ENCODE measurements at regions not wholly inside any gene's neighbourhood (a gene's known extent, or its start where the extent isn't known, plus 50 kb on each side); places are given as distances from the start of the nearest gene placed in this dataset.

DNA sequence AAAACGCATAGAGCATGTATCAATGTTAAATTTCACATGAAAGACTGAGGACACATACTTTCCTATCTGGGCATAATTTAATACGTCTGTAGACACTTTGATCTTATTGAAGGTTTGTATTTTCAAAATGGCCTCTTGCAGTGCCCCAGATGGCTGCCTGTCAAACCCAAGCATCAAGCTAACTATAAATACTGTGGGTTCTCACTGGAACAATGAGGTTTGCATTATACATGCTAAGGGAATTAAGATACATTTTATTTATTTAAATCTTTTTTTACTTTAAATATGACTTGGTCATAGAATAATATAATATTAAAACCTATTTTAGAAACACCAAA, 702.9 kb upstream of the GRAMD2B start:
- DNase-seq = no peak
- no peaks in the 10 kb centered on the region for H3K36me3 ChIP-seq
- no peaks in the 10 kb centered on the region for H3K27me3 ChIP-seq
- TF ChIP-seq, protein P1, sequence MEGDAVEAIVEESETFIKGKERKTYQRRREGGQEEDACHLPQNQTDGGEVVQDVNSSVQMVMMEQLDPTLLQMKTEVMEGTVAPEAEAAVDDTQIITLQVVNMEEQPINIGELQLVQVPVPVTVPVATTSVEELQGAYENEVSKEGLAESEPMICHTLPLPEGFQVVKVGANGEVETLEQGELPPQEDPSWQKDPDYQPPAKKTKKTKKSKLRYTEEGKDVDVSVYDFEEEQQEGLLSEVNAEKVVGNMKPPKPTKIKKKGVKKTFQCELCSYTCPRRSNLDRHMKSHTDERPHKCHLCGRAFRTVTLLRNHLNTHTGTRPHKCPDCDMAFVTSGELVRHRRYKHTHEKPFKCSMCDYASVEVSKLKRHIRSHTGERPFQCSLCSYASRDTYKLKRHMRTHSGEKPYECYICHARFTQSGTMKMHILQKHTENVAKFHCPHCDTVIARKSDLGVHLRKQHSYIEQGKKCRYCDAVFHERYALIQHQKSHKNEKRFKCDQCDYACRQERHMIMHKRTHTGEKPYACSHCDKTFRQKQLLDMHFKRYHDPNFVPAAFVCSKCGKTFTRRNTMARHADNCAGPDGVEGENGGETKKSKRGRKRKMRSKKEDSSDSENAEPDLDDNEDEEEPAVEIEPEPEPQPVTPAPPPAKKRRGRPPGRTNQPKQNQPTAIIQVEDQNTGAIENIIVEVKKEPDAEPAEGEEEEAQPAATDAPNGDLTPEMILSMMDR (IDR thresholded peaks at IDR 0.05; ENCODE audit: low read depth, low read length) = no peak
- no peaks in the 10 kb centered on the region for H3K4me1 ChIP-seq
- no peaks in the 10 kb centered on the region for H3K9me3 ChIP-seq
- H3K4me3 ChIP-seq (ENCODE audit: low read depth, low read length) = no peak overlapping the region

DNA sequence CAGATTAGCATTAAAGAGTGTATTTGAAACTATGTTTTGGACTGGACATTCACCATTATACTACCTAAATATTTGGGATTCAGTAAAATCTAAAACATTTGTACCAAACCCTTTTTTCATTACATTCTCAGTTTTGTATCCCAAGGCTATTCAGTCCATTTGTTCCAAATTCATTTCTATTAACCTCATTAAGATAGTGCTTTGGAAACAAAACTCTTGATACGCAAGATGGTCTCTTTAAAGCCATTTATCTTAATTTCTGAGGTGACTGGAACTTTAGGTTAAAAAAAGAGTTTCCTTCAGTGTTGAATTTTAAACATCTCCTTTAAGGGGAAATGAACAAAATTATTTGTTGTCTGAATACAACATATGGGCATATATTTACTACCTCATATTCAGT, 702.5 kb upstream of the GRAMD2B start:
- Histone ChIP-seq H3K4me3 (ENCODE audit: low read depth, low read length) (no peak overlapping the region), H3K27me3 (no peaks in the 10 kb centered on the region), H3K9me3 (no peaks in the 10 kb centered on the region), H3K4me1 (no peaks in the 10 kb centered on the region; the same call in 1 of the 2 replicates), H3K36me3 (no peaks in the 10 kb centered on the region)
- DNase-seq = no peak
- TF ChIP-seq, protein P1 (IDR thresholded peaks at IDR 0.05; ENCODE audit: low read depth, low read length) = no peak

DNA sequence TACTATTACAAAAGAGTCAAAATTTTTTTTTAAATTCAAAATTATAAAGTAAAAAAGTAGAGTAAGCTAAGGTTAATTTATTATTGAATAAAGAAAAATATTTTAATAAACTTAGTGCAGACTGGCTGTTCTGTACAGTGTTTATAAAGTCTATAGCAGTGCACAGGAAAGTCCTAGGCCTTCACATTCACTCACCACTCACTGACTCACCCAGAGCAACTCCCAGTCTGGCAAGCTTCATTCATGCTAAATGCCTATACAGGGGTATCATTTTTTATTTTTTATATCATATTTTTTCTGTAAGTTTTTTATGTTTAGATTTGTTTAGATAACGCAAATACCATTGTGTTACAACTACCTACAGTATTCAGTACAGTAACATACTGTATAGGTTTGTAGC, 700.7 kb upstream of the GRAMD2B start:
- Histone ChIP-seq H3K4me3 (ENCODE audit: low read depth, low read length) (no peak overlapping the region), H3K9me3 (no peaks in the 10 kb centered on the region), H3K4me1 (no peaks in the 10 kb centered on the region; the same call in 1 of the 2 replicates), H3K27me3 (no peaks in the 10 kb centered on the region), H3K36me3 (no peaks in the 10 kb centered on the region)
- no peak for DNase-seq
- TF ChIP-seq, protein P1 (IDR thresholded peaks at IDR 0.05; ENCODE audit: low read depth, low read length) = no peak

DNA sequence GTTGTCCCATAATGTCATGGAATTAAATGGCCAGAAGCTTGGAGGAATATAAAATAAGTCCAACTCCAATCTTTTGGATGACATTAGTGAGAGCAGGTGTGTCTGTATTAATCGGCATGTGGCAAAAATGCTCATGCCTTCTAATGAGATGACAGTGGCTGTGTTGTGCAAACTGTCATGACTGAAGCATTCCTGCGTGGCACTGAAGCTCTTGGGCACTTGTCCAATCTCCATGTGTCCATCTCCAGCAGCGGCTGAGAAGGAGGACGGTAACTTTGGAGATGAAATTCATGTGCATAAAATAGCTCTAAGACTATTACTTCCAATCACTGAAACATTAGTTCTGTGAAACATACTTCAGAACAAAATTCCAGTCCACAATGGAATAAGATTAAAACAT, 697.5 kb upstream of the GRAMD2B start:
- Histone ChIP-seq H3K4me3 (ENCODE audit: low read depth, low read length) (no peak overlapping the region), H3K27me3 (no peaks in the 10 kb centered on the region), H3K4me1 (no peaks in the 10 kb centered on the region; the same call in 1 of the 2 replicates), H3K9me3 (no peaks in the 10 kb centered on the region), H3K36me3 (no peaks in the 10 kb centered on the region)
- TF ChIP-seq, protein P1 (IDR thresholded peaks at IDR 0.05; ENCODE audit: low read depth, low read length) = no peak
- no peak for DNase-seq

DNA sequence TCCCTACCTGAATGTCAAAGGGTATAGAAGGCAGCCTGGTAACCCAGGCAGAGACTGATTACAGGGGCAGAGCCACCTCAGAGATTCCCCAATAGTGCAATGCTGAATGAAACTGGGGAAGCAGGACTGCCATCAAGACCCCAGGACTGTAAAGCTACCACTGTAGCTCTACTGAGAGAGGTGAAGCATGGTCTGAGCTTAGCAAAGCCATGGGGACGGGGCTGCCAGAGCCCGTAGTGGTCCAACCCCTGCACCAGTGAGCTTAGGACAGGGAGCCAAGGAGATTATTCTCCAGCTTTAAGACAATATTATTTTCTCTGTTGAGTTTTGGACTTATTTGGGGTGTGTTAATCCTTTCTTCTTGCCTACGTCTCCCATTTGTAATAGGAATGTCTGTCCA, 679.3 kb upstream of the GRAMD2B start:
- no peak for DNase-seq
- Histone ChIP-seq H3K27me3 (no peaks in the 10 kb centered on the region), H3K36me3 (no peaks in the 10 kb centered on the region), H3K4me1 (no peaks in the 10 kb centered on the region), H3K9me3 (no peaks in the 10 kb centered on the region), H3K4me3 (ENCODE audit: low read depth, low read length) (no peak overlapping the region)
- TF ChIP-seq, protein P1 (IDR thresholded peaks at IDR 0.05; ENCODE audit: low read depth, low read length) = no peak

DNA sequence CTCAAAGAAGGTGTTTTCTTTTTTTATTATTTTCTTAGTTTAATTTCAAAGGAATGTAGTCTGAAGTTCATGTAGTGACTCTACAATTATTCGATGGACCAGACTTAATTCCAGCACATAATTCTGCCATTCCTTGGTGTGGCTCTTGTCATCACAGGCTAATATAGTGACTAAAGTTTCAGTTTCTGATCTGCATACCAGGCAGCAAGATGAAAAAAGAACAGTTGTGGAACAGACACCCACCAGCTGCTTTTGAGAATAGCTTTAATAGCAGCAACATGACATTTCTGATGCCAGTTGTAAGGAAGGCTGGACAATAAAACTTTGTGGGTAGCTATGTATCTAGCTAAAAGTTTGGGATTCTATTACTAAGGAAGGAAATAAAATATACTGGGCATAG, 676.3 kb upstream of the GRAMD2B start:
- Histone ChIP-seq H3K36me3 (no peaks in the 10 kb centered on the region), H3K9me3 (no peaks in the 10 kb centered on the region), H3K4me3 (ENCODE audit: low read depth, low read length) (no peak overlapping the region), H3K4me1 (no peaks in the 10 kb centered on the region), H3K27me3 (no peaks in the 10 kb centered on the region)
- no peak for DNase-seq
- TF ChIP-seq, protein P1 (IDR thresholded peaks at IDR 0.05; ENCODE audit: low read depth, low read length) = no peak
